DMS53 treated with DMSO at 0.1 percent for 48 hours (cell line): ENCODE measurements at regions not wholly inside any gene's neighbourhood (a gene's known extent, or its start where the extent isn't known, plus 50 kb on each side); places are given as distances from the start of the nearest gene placed in this dataset.

Source experiments
- DNase-seq: peaks from one replicate; lab custom pipeline; 2025; ENCODE audit not compliant: unreplicated experiment; lab: John Stamatoyannopoulos, UW

DNA sequence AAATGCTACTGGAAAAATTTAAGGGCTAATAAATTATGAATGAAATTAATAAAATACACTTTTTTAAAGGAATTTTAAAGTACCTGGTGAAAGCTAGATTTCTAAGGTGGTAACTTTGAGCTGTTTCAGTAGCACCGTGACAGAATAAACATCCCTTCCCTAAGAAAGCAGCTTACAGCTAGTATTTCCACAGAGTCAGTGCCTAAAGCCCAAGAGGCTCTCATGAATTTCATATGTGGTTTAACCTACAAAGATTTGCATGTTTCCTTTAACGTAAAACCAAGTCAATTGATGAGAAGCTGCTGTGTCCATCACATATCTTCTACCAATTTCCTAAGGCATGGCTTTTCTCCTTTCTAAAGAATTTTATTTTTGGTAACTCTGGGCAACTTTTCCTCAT lies 56.8 kb downstream of the IFNG start:
- DNase-seq, result peak; percentile 75

DNA sequence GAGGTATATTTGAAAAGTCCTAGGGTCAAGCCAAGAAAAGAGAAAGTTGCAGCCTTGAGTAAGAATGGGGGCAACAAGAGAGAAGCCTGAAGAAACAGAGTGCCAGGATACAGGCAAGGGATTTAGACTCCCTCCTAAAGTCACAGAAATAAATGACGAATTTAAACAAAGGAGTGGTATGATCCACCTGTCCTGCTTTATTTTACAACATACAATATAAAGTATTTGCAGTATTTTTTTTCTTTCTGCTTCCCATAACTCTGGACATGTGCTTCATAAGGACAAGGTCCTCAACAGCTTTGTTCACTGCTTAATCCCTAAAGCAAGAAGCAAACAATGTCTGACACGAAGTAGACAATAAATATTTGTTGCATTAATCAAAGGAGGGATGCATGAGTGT lies 57.4 kb downstream of the IFNG start:
- peak; percentile 91 for DNase-seq

DNA sequence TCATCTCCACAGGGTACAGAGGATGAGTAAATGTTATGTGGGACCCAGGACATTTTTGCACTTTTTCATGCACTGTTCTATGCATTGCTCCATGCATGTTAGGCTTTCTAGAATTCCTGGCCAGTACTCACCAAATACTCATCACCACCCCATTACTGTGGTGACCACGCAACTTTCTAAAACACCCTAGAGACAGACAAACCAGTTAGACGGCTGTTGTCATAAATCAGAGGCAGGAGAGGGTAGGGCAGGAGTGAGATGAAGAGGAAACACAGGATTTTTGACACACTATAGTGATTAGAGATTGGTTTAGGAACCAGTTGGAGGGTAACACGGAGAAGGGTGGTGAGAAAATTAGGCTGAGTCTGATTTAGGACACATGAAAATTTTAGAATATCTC lies 59.3 kb downstream of the IFNG start:
- peak; percentile 38 for DNase-seq

DNA sequence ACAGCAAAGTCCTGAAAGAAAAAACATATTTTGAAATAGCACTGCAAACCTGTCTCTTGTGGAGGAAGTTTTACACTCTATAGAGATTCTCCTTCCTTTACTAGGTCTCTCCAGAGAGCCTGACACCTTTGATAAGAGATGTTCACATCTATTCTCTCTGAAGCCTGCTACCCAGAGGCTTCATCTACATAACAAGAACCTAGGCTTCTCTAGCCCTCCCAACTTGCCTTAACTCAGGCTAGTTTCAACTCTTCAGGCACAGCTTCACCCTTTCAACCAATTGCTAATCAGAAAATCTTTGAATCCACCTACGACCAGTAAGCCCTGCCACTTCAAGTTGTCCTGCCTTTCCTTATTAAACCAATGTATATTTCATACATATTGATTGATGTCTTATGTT lies 60.6 kb downstream of the IFNG start:
- no peak for DNase-seq

DNA sequence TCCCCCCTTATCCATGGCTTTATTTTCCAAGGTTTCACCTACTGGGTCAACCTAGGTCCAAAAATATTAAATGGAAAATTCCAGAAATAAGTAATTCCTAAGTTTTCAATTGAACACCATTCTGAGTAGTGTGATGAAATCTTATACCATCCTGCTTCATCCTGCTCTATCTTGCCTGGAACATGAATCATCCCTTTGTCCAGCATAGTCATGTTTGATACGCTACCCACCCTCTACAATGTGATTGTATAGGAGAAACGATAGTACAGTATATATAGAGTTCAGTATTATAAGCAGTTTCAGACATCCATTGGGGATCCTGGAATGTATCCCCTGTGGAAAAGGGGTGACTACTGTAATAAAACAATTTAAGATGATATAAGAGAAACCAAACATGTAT lies 62.2 kb downstream of the IFNG start:
- no peak for DNase-seq

DNA sequence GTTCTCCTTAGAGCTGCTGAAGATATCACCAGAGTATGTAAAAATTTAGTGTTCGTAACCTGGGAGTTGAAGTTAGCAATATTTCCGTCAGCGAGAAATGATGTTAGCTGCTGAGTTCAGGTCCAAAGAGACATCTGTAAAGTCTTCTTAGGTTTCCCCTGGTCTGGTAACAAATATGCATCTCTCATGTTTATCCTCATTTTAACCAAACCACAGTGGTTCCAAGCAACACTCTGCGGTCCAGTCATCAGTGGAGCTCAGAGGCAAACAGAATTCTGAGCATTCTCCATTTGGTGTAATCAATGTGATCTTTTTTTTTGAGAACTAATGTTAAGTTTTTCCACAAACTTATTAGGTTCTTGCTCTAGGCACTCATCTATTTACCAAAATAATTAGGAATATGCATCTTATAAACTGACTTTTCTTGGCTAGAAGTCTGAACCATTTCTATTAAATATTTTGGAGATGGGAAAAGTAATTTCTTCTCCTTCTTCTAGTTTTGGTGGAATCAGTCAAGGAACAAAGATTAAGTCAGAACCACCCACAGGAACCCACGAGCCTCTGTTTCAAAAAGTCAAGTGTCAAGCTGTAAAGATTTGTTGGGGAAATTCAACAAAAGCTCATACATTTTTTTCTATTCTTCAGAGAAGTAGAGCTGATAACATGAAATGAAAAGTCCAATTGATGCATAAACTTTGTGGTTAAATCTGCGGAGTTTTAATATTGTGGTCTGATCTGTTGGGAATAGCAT lies 64.7 kb downstream of the IFNG start:
- DNase-seq, result no peak

DNA sequence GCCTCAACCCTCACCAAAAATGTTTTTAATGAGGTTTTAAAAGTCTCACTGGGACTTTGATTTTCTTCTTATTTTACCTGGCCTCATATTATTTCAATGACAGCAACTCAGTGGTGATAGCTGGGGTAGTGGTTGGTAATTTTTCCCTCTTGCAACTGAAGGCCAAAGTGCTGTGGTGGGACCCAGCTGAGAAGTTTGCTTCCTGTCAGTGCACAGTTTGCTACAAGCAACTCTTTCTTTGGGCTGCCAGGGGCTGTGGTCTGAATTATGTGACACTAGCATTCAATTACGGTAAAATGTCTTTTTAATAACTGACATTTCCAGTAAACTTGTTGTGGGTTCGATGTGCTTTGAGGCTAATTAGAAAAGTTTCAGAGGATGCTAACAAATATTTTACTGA lies 65.3 kb downstream of the IFNG start:
- DNase-seq, result no peak

DNA sequence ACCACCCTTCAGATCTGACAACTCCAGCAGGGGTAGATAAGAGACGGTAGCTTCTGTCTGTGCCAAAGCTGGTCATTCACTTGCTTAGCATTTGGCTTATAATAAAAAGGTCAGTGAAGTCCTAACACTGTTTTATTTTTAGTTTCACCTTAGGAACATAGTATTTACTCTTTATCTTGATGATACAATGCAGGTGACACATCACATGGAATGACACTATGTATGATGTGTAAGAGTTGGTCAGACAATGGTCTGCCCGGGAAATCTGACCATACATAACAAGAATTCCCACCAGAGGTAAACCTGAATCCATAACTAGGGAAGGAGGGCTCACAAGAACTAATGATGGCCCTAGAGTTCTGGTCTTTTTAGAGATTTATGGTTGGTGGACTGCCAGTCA lies 66.6 kb downstream of the IFNG start:
- DNase-seq, result no peak

DNA sequence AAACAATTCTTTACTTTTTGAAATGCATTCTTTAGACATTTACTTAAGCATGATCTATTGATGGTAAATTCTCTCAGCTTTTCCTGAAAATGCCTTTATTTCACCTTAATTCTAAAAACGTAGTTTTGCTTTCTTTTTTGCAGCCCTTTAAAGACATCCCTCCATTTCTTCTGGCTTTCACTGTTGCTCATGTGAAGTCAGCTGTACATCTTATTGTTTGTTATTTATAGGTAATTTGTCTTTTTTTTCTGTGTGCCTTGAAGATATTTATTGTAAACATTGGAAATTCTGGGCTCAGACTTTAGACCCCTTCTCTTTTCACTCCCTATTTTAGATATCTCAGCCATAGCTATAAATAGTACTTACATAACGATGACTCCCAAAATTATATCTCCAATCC lies 70.4 kb downstream of the IFNG start:
- DNase-seq, result no peak

DNA sequence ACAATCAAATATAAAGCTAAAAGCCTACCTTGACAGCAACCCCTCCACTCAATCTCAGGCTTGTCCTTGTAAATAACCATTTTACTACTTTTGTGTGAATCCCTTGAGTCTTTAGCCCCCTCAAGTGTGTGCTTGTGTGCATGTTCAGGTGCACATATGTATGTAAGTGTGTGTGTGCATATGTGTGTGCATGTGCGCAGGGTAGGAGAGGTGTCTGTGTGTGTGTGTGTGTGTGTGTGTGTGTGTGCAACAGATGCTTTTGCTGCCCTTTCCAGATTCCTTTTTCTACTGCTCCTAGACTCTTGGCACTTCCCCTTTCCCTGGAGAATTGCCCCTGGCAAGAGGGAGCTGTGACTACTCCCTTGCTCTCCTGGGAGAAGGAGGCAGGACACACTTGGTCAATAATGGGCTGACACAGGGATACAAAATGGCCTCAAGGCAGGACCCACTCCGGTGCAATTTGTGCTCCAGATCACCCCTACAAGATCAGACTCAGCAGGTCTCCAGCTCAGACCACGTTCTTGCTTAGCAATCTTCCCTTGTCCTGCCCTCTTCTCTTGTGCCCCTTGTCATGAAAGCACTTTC lies 73.4 kb downstream of the IFNG start:
- no peak for DNase-seq

DNA sequence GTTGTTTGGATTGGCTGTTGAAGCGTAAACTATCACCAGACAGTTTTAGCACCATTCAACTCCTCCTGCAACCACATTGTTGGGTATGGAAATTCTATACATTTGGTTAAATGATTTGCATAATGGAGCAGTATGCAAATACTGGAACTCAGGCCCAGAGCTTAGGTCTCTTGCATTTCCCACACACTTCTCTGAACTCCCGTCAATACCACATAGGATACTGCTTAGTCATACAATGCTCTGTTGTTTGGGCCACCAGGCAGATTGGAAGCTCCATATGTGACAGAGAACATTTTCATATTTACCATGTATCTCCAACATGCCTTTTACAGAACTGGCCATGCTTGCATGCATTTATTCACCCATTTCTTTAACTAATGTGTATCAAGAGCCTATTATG lies 78.0 kb downstream of the IFNG start:
- no peak for DNase-seq

DNA sequence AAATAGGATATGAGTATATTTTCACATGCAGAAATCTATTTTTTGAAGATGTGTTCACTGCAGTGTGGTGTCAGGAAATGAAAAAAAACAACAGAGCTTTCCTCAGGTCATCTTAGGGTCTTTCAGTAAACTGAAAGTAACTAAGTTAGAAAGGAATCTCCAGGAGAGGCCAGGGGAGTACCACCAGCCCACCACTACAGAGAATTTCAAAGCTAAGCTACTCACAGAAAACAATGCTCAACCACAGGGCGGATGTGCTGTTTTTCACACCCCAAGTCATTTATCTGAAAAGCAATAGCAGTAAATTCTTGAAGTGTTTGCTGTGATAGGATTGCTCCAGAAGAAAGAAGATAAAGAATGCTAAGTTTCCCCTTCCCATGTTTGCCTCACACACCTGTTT lies 79.0 kb downstream of the IFNG start:
- no peak for DNase-seq

DNA sequence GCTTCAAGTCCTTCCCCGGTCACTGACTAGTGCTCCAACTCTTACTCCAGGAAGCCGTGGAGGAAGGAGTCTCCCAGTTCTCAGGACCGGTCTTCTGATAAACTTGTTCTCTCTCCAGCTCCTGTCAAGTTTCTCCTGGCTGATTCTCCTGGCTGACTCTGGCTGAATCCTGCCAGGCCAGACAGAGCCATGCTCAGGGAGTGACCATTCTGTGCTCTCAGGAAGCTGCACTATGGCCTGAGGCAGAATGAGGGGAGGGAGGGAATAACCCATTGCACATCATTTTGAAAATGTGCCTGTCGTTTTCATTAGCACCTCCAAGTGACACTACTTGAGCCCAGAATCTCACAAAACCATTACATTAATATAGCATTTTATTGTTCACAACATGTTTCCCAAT lies 80.8 kb downstream of the IFNG start:
- DNase-seq, result no peak

DNA sequence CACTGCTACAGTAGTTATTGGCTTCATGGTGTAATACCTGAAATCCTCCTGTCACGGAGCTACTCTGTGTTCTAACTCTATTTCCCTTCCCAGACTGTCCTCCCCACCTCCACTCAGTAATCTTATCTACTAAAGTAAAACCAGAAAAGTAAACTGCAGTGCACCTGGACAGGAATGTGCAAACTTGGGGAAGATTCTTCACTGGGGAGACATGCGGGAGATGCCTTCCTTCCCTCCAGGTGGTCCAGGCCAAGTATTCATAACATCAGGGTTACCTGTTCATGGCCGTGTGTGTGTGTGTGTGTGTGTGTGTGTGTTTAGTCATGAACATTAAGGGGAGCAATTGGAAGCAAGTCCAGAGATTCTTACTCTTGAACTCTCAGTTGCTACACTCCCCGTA lies 84.1 kb downstream of the IFNG start:
- no peak for DNase-seq

DNA sequence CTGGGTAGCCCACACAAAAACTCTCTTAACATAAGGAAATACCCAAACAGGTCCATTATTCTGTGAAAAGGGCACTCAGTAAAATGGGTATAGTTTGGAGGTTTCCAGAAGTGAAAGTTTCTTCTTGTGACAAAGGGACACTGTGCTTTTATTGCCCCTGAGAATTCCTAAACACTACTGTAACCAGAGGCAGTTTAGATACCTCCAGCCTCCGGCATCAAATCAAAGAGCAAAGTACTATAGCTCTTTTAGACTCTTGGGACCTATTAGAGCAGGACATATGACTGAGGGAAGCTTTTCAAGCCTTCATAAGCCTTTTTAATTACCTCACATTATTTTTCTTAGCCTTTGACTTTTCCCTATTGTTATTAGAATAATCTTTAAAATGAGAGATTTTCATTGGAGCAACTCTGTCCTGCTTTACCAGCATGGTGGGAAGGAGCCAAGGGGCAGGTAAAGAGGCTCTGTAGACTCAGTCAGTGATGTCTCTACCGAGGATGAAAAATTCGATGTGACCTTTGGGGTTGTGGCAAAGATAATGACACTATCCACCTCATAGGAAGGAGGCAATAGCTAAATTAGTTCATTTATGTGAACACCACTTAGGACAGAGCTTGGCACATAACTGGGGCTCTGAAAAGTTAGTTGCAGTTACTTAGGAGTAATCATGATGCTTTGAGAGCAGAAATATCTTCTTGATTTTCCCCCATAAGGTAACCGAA lies 85.1 kb downstream of the IFNG start:
- DNase-seq, result no peak

DNA sequence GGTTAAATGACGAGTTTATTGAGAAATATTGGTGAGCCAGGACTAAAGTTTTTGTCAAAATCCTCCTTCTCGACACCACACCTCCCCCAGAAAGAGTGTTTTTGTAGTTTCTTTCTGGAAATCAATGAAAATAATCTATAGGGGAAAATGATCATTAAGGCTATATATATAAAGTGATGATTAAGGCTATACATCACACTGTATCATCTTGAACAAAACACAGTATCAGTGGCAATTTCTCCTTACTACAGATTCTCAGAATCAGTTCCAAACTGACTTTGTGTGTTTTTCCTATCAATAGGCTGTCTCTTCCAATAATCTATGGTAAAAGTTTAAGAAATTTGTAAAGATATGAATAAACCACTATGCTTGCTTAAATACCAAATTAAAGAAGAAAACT lies 81.7 kb downstream of the IFNG-AS1 start:
- DNase-seq, result no peak
